IMR-90 (cell line): ENCODE measurements at regions not wholly inside any gene's neighbourhood (a gene's known extent, or its start where the extent isn't known, plus 50 kb on each side); places are given as distances from the start of the nearest gene placed in this dataset.

Source experiments
- ATAC-seq: fragments of 200-7000 bp; cut with Tn5 transposase; 2 replicates; pipeline ENCODE4 v1.9.1; 2020; ENCODE audit warnings: low read depth, mild to moderate bottlenecking, moderate library complexity
- BruUV-seq: library from RNA; stranded (reverse); fragments of 400-500 nt; replicated peaks from 2 replicates; lab custom pipeline; 2021; lab: Mats Ljungman, UMichigan
- CTCF ChIA-PET: fragments of 300-600 bp; formaldehyde crosslinking; extraction: SDS; loops from one replicate; lab custom pipeline; 2021; ENCODE audit warnings: antibody characterized with exemption; lab: Yijun Ruan, JAX
- POLR2A ChIA-PET: fragments of 300-600 bp; sonication (Branson Sonifier 250); formaldehyde crosslinking; loops from one replicate; lab custom pipeline; 2022; ENCODE audit warnings: antibody characterized with exemption; ENCODE audit not compliant: unreplicated experiment; lab: Charles Lee
- DNase-seq: peaks from one replicate; pipeline ENCODE4 v3.0.0; 2013
- H2AFZ ChIP-seq: replicated peaks from 2 replicates; pipeline ENCODE3; 2013; ENCODE audit warnings: low read length, mild to moderate bottlenecking; ENCODE audit not compliant: poor library complexity
- H2AK5ac ChIP-seq: 2 replicates; pipeline ENCODE4 v1.6.1; 2013; ENCODE audit warnings: low read depth, low read length, inconsistent platforms
- H2AK9ac ChIP-seq: replicated peaks from 2 replicates; pipeline ENCODE3; 2013; ENCODE audit warnings: mild to moderate bottlenecking, low read depth, low read length, moderate library complexity; ENCODE audit not compliant: poor library complexity
- H2BK120ac ChIP-seq: 2 replicates; pipeline ENCODE4 v1.6.1; 2013; ENCODE audit warnings: low read depth, low read length, inconsistent platforms
- H2BK15ac ChIP-seq: 3 replicates; pipeline ENCODE4 v1.6.1; 2013; ENCODE audit warnings: low read depth, low read length, inconsistent platforms
- H2BK20ac ChIP-seq: 2 replicates; pipeline ENCODE4 v1.6.1; 2013; ENCODE audit warnings: low read depth, mild to moderate bottlenecking, inconsistent platforms, low read length, moderate library complexity
- H2BK5ac ChIP-seq: 2 replicates; pipeline ENCODE4 v1.6.1; 2013; ENCODE audit warnings: mild to moderate bottlenecking, low read depth, low read length, inconsistent platforms; ENCODE audit not compliant: poor library complexity, severe bottlenecking
- H3K14ac ChIP-seq: replicated peaks from 2 replicates; pipeline ENCODE4 v1.6.1; 2013; ENCODE audit warnings: low read depth, low read length, inconsistent platforms
- H3K18ac ChIP-seq: 2 replicates; pipeline ENCODE4 v1.6.1; 2013; ENCODE audit warnings: low read depth, low read length, control low read depth
- H3K23ac ChIP-seq: 2 replicates; pipeline ENCODE4 v1.6.1; 2013; ENCODE audit warnings: low read depth, low read length, inconsistent platforms
- H3K27ac ChIP-seq: 2 replicates; pipeline ENCODE4 v1.5.1; 2013; ENCODE audit warnings: mild to moderate bottlenecking, control low read depth, low read length; ENCODE audit not compliant: insufficient read depth
- H3K27me3 ChIP-seq: 2 replicates; pipeline ENCODE4 v1.6.1; 2013; ENCODE audit warnings: low read length; ENCODE audit not compliant: control insufficient read depth, insufficient read depth
- H3K36me3 ChIP-seq: 2 replicates; pipeline ENCODE4 v1.6.1; 2013; ENCODE audit warnings: low read length, mixed read lengths; ENCODE audit not compliant: control insufficient read depth, insufficient read depth
- H3K4ac ChIP-seq: 2 replicates; pipeline ENCODE4 v1.6.1; 2013; ENCODE audit warnings: low read depth, low read length, inconsistent platforms
- H3K4me1 ChIP-seq: 2 replicates; pipeline ENCODE4 v1.6.1; 2013; ENCODE audit warnings: low read length, mixed read lengths; ENCODE audit not compliant: control insufficient read depth, insufficient read depth
- H3K4me2 ChIP-seq: 2 replicates; pipeline ENCODE4 v1.6.1; 2013; ENCODE audit warnings: low read depth, mild to moderate bottlenecking, control low read depth, low read length, moderate library complexity
- H3K4me3 ChIP-seq: 2 replicates; pipeline ENCODE4 v1.5.1; 2013; ENCODE audit warnings: low read depth, mild to moderate bottlenecking, control low read depth, low read length, moderate library complexity; ENCODE audit not compliant: insufficient read depth
- H3K56ac ChIP-seq: 2 replicates; pipeline ENCODE4 v1.6.1; 2013; ENCODE audit warnings: low read length, inconsistent platforms; ENCODE audit not compliant: insufficient read depth; ENCODE audit errors: extremely low read depth
- H3K79me1 ChIP-seq, 2 experiments: 2 replicates each; pipeline ENCODE4 v1.6.1; 2013; ENCODE audit warnings: low read length in 2 of 2, inconsistent platforms in 1 of 2, low read depth in 1 of 2
- H3K9ac ChIP-seq: 2 replicates; pipeline ENCODE4 v1.6.1; 2013; ENCODE audit warnings: low read depth, low read length, control low read depth
- H3K9me1 ChIP-seq: 2 replicates; pipeline ENCODE4 v1.6.1; 2013; ENCODE audit warnings: low read length, inconsistent platforms; ENCODE audit not compliant: insufficient read depth
- H3K9me3 ChIP-seq: 2 replicates; pipeline ENCODE4 v1.6.1; 2013; ENCODE audit warnings: low read length; ENCODE audit not compliant: control insufficient read depth, insufficient read depth
- H4K20me1 ChIP-seq: 2 replicates; pipeline ENCODE4 v1.6.1; 2013; ENCODE audit warnings: low read length, inconsistent platforms; ENCODE audit not compliant: insufficient read depth
- H4K5ac ChIP-seq: 2 replicates; pipeline ENCODE4 v1.6.1; 2013; ENCODE audit warnings: mild to moderate bottlenecking, low read depth, low read length, control low read depth
- H4K8ac ChIP-seq, 2 experiments: 2 replicates each; pipeline ENCODE4 v1.6.1; 2013; ENCODE audit warnings: low read depth in 2 of 2, low read length in 2 of 2, control low read depth in 1 of 2, inconsistent platforms in 1 of 2
- H4K91ac ChIP-seq: 2 replicates; pipeline ENCODE4 v1.6.1; 2013; ENCODE audit warnings: low read depth, low read length, inconsistent platforms; ENCODE audit not compliant: insufficient read depth
- BHLHE40 ChIP-seq: fragments of 150-350 bp; IDR thresholded peaks from 2 replicates; pipeline ENCODE4 v1.6.1; 2016; ENCODE audit warnings: mild to moderate bottlenecking, low read depth, low read length
- CEBPB ChIP-seq: IDR thresholded peaks from 2 replicates; pipeline ENCODE4 v1.6.1; 2012; ENCODE audit warnings: low read depth, low read length, improper control_type of control experiment
- CHD1 ChIP-seq: IDR thresholded peaks from 2 replicates; pipeline ENCODE4 v1.6.1; 2012; ENCODE audit warnings: low read depth, low read length, improper control_type of control experiment
- CTCF ChIP-seq: conservative IDR thresholded peaks from 2 replicates; pipeline ENCODE4 v1.5.1; 2012; ENCODE audit warnings: mild to moderate bottlenecking, low read depth, low read length, improper control_type of control experiment
- ELK1 ChIP-seq: fragments of 150-350 bp; IDR thresholded peaks from 2 replicates; pipeline ENCODE4 v1.6.1; 2016; ENCODE audit warnings: low read depth, mild to moderate bottlenecking, low read length, moderate library complexity, borderline replicate concordance
- FOS ChIP-seq: fragments of 150-350 bp; IDR thresholded peaks from 2 replicates; pipeline ENCODE4 v1.6.1; 2016; ENCODE audit warnings: low read depth, low read length
- MAFK ChIP-seq: IDR thresholded peaks from 2 replicates; pipeline ENCODE4 v1.6.1; 2012; ENCODE audit warnings: low read depth, low read length, improper control_type of control experiment
- MAZ ChIP-seq: IDR thresholded peaks from 2 replicates; pipeline ENCODE4 v1.6.1; 2012; ENCODE audit warnings: low read depth, mild to moderate bottlenecking, low read length, improper control_type of control experiment, moderate library complexity, borderline replicate concordance
- MXI1 ChIP-seq: IDR thresholded peaks from 2 replicates; pipeline ENCODE4 v1.6.1; 2012; ENCODE audit warnings: low read depth, mild to moderate bottlenecking, low read length, moderate library complexity, borderline replicate concordance
- NFE2L2 ChIP-seq: fragments of 150-350 bp; IDR thresholded peaks from 2 replicates; pipeline ENCODE4 v1.6.1; 2016; ENCODE audit warnings: low read depth, mild to moderate bottlenecking, low read length
- POLR2A ChIP-seq: IDR thresholded peaks from 2 replicates; pipeline ENCODE4 v1.6.1; 2012; ENCODE audit warnings: mild to moderate bottlenecking, low read depth, low read length
- RAD21 ChIP-seq: IDR thresholded peaks from 2 replicates; pipeline ENCODE4 v1.6.1; 2012; ENCODE audit warnings: low read length, improper control_type of control experiment
- RCOR1 ChIP-seq: IDR thresholded peaks from 2 replicates; pipeline ENCODE4 v1.6.1; 2012; ENCODE audit warnings: mild to moderate bottlenecking, low read length, improper control_type of control experiment; ENCODE audit not compliant: insufficient replicate concordance
- RFX5 ChIP-seq: IDR thresholded peaks from 2 replicates; pipeline ENCODE4 v1.8.0; 2012; ENCODE audit warnings: low read depth, mild to moderate bottlenecking, low read length, moderate library complexity
- SMC3 ChIP-seq: fragments of 150-350 bp; IDR thresholded peaks from 2 replicates; pipeline ENCODE4 v1.6.1; 2016; ENCODE audit warnings: low read depth, mild to moderate bottlenecking, antibody characterized with exemption, low read length, moderate library complexity
- USF2 ChIP-seq: fragments of 150-350 bp; IDR thresholded peaks from 2 replicates; pipeline ENCODE4 v1.6.1; 2017; ENCODE audit warnings: mild to moderate bottlenecking, antibody characterized with exemption, low read length, low read depth
- WGBS, 2 experiments: methylation state at CpG; one replicate each; pipeline versions ENCODE4 v1.1.5 to v1.1.7; 2013; ENCODE audit warnings: missing lambda C conversion rate in 2 of 2; ENCODE audit not compliant: insufficient read length in 1 of 2; ENCODE audit errors: extremely low coverage in 2 of 2; 5-methylcytosine and 5-hydroxymethylcytosine counted together
- dilution Hi-C: fragments of 300-500 bp; cut with HindIII; formaldehyde crosslinking; loops from one replicate; pipeline ENCODE4 v1.14.3; 2018; ENCODE audit warnings: low sequenced_read_pairs; ENCODE audit not compliant: unreplicated experiment
- in situ Hi-C: fragments of 300-500 bp; cut with MboI; formaldehyde crosslinking; loops from 3 replicates; pipeline ENCODE4 v1.14.3; 2019; ENCODE audit warnings: low sequenced_read_pairs, inconsistent platforms, mixed read lengths
- intact Hi-C: fragments of 100-400 bp; cut with micrococcal nuclease; formaldehyde crosslinking; loops from 2 replicates; pipeline ENCODE4 v1.10.0; 2022

- no peak overlapping the region for H3K14ac ChIP-seq
- H2AK9ac ChIP-seq = no peak overlapping the region
- no CpG with 5 or more reads among the region's 2 CpGs for WGBS, 2 experiments
- ChIA-PET CTCF (no interaction called here), POLR2A (no interaction called here)
- H4K91ac ChIP-seq = no peak overlapping the region
- no peak overlapping the region for H2AFZ ChIP-seq
- H3K27me3 ChIP-seq = no peaks in the 10 kb centered on the region
- no peak for ATAC-seq
- no peaks in the 10 kb centered on the region for H3K79me1 ChIP-seq
- TF ChIP-seq POLR2A = no peak
- no peak for TF ChIP-seq CHD1
- no peak for TF ChIP-seq RCOR1
- TF ChIP-seq MXI1 = no peak
- TF ChIP-seq FOS = no peak
- no peak for TF ChIP-seq ELK1
- TF ChIP-seq RAD21 = no peak
- TF ChIP-seq USF2 = no peak
- TF ChIP-seq BHLHE40 = no peak
- TF ChIP-seq MAZ = no peak
- TF ChIP-seq MAFK = no peak
- TF ChIP-seq NFE2L2 = no peak
- TF ChIP-seq RFX5 = no peak
- no peak for TF ChIP-seq CEBPB
- TF ChIP-seq CTCF = no peak
- no peak for TF ChIP-seq SMC3
- H4K8ac ChIP-seq = no peak overlapping the region
- DNase-seq = no peak
- H3K27ac ChIP-seq = no peak overlapping the region
- no peak overlapping the region for H2BK5ac ChIP-seq
- dilution Hi-C loops (no loop called here), intact Hi-C loops (no loop called here), in situ Hi-C loops (no loop called here)
- no peak overlapping the region for H2BK15ac ChIP-seq
- no peak overlapping the region for H2BK20ac ChIP-seq
- no peaks in the 10 kb centered on the region for H4K20me1 ChIP-seq
- H3K4me3 ChIP-seq = no peak overlapping the region
- H3K9me1 ChIP-seq = no peaks in the 10 kb centered on the region
- H3K4me1 ChIP-seq = no peaks in the 10 kb centered on the region
- peaks cover 13% of the 10 kb centered on the region for H3K9me3 ChIP-seq
- H2AK5ac ChIP-seq = no peak overlapping the region
- no peak overlapping the region for H3K4me2 ChIP-seq
- H3K36me3 ChIP-seq = no peaks in the 10 kb centered on the region
- H4K5ac ChIP-seq = no peak overlapping the region
- H2BK120ac ChIP-seq = no peak overlapping the region
- H3K23ac ChIP-seq = no peak overlapping the region
- H3K56ac ChIP-seq = no peak overlapping the region
- BruUV-seq = no TSS peak
- no peak overlapping the region for H3K9ac ChIP-seq
- no peak overlapping the region for H3K18ac ChIP-seq
- H3K4ac ChIP-seq = no peak overlapping the region
Measured at GRCh38 chr20:21995461-21995860, 290.0 kb downstream of the PAX1 start.
